ENCODE measurements at regions not wholly inside any gene's neighbourhood (a gene's known extent, or its start where the extent isn't known, plus 50 kb on each side); places are given as distances from the start of the nearest gene placed in this dataset.

DNA sequence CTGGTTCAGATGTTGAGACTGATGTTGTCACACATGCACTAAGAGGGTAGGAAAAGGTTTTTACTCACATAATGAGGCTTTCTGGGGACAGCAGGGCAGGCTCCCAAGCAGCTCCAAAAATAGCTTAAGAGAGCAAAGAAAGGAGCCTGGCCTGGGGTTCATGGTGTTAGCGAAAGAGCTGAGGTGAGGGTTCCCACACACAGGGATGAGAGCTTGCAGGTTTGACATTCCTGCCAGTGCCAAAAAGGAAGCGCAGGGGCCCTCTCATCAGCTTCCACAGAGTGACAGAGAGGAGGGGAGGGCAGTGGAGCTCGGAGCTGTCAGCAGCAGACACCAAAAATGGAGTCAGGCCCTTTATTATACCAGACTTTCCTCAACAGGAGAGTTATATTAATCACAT is 65.5 kb upstream of the FAM216B start:
- DNase-seq (no peak), ATAC-seq (no peak), FAIRE-seq (no peak)
- Histone ChIP-seq H3K4me3 (no peak overlapping the region), H3K36me3 (no peaks in the 10 kb centered on the region), H3K27me3 (no peaks in the 10 kb centered on the region), H3K9me3 (no peaks in the 10 kb centered on the region), H3K27ac (no peak overlapping the region), H3K4me1 (no peaks in the 10 kb centered on the region)
- 74 to 88% methylated on average over 3 of the region's 3 CpGs for WGBS, 2 donors
- intact Hi-C loops (cut with DNase I) = no loop called here
- TF ChIP-seq, protein P1, sequence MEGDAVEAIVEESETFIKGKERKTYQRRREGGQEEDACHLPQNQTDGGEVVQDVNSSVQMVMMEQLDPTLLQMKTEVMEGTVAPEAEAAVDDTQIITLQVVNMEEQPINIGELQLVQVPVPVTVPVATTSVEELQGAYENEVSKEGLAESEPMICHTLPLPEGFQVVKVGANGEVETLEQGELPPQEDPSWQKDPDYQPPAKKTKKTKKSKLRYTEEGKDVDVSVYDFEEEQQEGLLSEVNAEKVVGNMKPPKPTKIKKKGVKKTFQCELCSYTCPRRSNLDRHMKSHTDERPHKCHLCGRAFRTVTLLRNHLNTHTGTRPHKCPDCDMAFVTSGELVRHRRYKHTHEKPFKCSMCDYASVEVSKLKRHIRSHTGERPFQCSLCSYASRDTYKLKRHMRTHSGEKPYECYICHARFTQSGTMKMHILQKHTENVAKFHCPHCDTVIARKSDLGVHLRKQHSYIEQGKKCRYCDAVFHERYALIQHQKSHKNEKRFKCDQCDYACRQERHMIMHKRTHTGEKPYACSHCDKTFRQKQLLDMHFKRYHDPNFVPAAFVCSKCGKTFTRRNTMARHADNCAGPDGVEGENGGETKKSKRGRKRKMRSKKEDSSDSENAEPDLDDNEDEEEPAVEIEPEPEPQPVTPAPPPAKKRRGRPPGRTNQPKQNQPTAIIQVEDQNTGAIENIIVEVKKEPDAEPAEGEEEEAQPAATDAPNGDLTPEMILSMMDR (IDR thresholded peaks at IDR 0.05) = no peak

DNA sequence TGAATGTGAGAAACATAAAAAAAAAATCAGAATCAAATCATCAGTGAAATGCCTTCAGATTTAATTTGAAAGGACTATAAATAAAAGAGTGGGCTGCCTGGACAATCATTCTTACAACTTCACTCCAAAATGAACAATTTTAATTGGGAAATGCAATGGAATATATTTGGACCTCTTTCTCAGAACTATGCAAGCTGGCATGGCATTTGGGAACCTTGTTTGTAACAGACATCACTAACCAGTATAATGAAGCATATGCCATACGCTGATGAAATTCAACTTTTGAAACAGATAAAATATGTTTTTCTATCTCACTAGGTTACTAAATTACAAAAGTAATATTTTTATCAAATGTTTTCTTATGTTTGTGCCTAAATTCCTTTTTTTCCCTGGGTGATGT is 64.2 kb upstream of the FAM216B start:
- no peaks in the 10 kb centered on the region for H3K27me3 ChIP-seq
- H3K27ac ChIP-seq = no peak overlapping the region
- H3K9me3 ChIP-seq = no peaks in the 10 kb centered on the region
- H3K36me3 ChIP-seq = no peaks in the 10 kb centered on the region
- ATAC-seq (no peak), FAIRE-seq (no peak), DNase-seq (no peak)
- TF ChIP-seq, protein P1 (IDR thresholded peaks at IDR 0.05) = no peak
- intact Hi-C loops (cut with DNase I) = no loop called here
- 49 to 94% methylated on average over 1 of the region's 1 CpG for WGBS, 2 donors
- no peak overlapping the region for H3K4me3 ChIP-seq
- H3K4me1 ChIP-seq = no peaks in the 10 kb centered on the region

DNA sequence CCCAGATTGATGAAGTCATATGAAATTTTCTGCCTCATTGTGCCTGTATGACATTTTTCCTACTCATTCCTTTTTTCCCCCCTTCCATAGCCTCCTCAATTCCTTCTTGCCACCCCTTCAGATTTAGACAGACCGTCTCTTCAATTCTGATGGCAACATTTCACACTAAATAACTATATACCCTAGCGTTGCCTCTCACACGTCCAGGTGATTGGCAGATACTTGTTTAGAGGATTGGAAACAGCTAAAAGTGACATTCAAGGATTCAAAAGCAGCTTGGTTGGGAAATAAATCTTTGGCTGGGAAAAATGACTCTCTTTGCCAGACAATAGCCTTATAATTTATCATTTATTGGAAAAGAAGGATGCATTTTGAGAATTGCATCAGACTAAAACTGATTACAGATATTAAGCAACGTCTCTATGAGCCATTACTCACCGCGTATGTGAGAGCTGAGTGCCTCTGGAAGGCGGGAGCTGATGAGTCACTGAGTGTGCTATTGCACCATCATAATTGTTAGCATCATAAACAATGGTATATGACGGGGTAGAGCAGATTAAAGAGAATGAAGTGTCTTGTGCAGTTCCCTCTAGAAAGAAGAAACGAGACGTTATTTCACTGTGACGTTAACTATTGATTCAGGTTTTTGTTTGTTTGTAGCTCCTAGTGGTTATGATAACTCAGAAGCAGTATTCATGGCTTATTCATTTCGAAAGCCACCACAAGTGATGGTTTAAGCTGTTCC is 61.1 kb upstream of the FAM216B start:
- H3K4me3 ChIP-seq = no peak overlapping the region
- no peaks in the 10 kb centered on the region for H3K4me1 ChIP-seq
- H3K9me3 ChIP-seq = no peaks in the 10 kb centered on the region
- no peaks in the 10 kb centered on the region for H3K36me3 ChIP-seq
- FAIRE-seq (no peak), ATAC-seq (peak; percentile 55 to 98 (median 86)), DNase-seq (peak in 3 of 6 donors; percentile 25 to 60 (median 26))
- WGBS, 2 donors = 20 to 30% methylated on average over 12 of the region's 12 CpGs
- intact Hi-C loops (cut with DNase I) = no loop called here
- TF ChIP-seq, protein P1 (IDR thresholded peaks at IDR 0.05) = no peak
- peak overlapping the region in 1 of 4 donors; percentile 17 for H3K27ac ChIP-seq
- no peaks in the 10 kb centered on the region for H3K27me3 ChIP-seq

DNA sequence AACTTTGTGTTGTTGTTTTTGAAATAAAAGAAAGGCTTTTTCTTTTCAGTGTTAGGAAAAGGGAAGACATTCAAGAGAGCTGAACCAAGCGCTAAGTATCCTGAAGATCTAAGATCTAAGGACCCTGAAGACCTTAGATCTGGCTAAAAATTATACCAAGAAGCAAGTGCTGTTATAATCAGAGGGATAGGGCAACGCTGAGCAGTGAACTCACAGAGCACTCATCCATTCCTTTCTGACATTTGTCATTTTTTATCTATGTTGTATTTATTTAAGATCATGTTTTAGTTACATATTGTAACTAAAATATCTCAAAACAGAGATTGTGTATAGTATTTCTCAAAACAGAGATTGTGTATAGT is 60.5 kb upstream of the FAM216B start:
- H3K36me3 ChIP-seq = no peaks in the 10 kb centered on the region
- 41 to 49% methylated on average over 2 of the region's 2 CpGs for WGBS, 2 donors
- TF ChIP-seq, protein P1 (IDR thresholded peaks at IDR 0.05) = no peak
- no peak overlapping the region for H3K4me3 ChIP-seq
- no peaks in the 10 kb centered on the region for H3K27me3 ChIP-seq
- H3K9me3 ChIP-seq = no peaks in the 10 kb centered on the region
- intact Hi-C loops (cut with DNase I) = no loop called here
- no peaks in the 10 kb centered on the region for H3K4me1 ChIP-seq
- FAIRE-seq (no peak), DNase-seq (no peak), ATAC-seq (no peak)
- H3K27ac ChIP-seq = peak overlapping the region in 1 of 4 donors; percentile 17

DNA sequence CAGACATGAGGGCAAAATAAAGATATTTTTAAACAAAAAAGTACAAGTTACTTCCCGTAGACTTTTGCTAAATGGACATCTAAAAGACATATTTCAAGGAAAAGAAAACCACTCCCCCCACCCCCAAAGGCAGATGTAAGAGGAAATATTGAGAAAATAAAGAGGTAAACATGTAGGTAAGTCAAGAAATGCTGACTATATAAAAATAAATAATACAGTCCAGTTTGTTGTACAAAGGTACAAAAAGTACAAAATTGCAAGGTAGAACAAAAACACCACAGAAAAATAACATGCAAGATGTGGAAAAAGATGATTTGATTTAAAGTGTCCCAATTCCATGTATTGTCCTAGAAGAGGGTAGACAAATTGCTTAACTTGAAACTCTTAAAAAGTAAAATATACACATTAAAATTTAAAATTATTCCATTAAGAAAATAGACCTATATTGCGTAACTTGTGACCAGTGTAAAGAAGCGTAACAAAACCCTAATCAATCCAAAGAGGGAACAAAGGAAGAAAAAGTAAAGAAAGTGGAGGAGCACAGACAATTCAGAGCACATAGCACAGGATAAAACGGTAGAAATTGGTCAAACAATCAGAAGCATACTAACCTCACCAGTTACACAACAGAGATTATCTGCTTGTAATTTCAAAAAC is 58.4 kb upstream of the FAM216B start:
- no peak for ATAC-seq
- intact Hi-C loops (cut with DNase I) = no loop called here
- 89% methylated on average over 4 of the region's 4 CpGs for WGBS, 2 donors
- Histone ChIP-seq H3K27me3 (no peaks in the 10 kb centered on the region), H3K9me3 (no peaks in the 10 kb centered on the region), H3K4me3 (no peak overlapping the region), H3K36me3 (no peaks in the 10 kb centered on the region), H3K4me1 (no peaks in the 10 kb centered on the region), H3K27ac (no peak overlapping the region)
- TF ChIP-seq, protein P1 (IDR thresholded peaks at IDR 0.05) = no peak
- FAIRE-seq = no peak
- DNase-seq = no peak
